Astrocyte of the cerebellum (primary cell): ENCODE measurements at regions not wholly inside any gene's neighbourhood (a gene's known extent, or its start where the extent isn't known, plus 50 kb on each side); places are given as distances from the start of the nearest gene placed in this dataset.
A peak's percentile ranks its signal among the peaks of the same experiment; 100 is the strongest.

ENCODE experiments used
- DNase-seq: peaks from one replicate; pipeline ENCODE4 v3.0.0-alpha.2; 2011; ENCODE audit warnings: low read depth
- H3K4me3 ChIP-seq: 2 replicates; pipeline ENCODE4 v1.5.1; 2011; ENCODE audit warnings: mild to moderate bottlenecking, low read depth, low read length, moderate library complexity
- CTCF ChIP-seq: IDR thresholded peaks from 2 replicates; pipeline ENCODE4 v1.5.1; 2012; ENCODE audit warnings: low read length, low read depth, moderate library complexity, mild to moderate bottlenecking; ENCODE audit errors: missing control alignments
- in situ Hi-C: cut with HindIII; loops from 2 replicates; pipeline ENCODE4 v1.10.0; 2017; ENCODE audit warnings: low sequenced_read_pairs

GRCh38 chr9:96141128-96141474 is 160.9 kb downstream of the HSD17B3 start:
- no peak overlapping the region for H3K4me3 ChIP-seq
- in situ Hi-C loops, result no loop called here
- no peak for DNase-seq
- no peak for TF ChIP-seq CTCF

GRCh38 chr9:96140296-96141127 is 161.5 kb downstream of the HSD17B3 start:
- in situ Hi-C loops, result no loop called here
- TF ChIP-seq CTCF, result peak; percentile 3
- no peak overlapping the region for H3K4me3 ChIP-seq
- DNase-seq, result no peak

GRCh38 chr9:96139592-96140295 is 162.2 kb downstream of the HSD17B3 start:
- DNase-seq, result peak; percentile 53
- in situ Hi-C loops, result no loop called here
- no peak overlapping the region for H3K4me3 ChIP-seq
- TF ChIP-seq CTCF, result no peak

GRCh38 chr9:96138616-96139015 is 163.4 kb downstream of the HSD17B3 start:
- no peak for DNase-seq
- no peak overlapping the region for H3K4me3 ChIP-seq
- TF ChIP-seq CTCF, result no peak
- in situ Hi-C loops, result no loop called here

- DNase-seq, result no peak
- no peak for TF ChIP-seq CTCF
- H3K4me3 ChIP-seq, result peak overlapping the region; percentile 15
- in situ Hi-C loops, result no loop called here
These were observed 164.1 kb downstream of the HSD17B3 start for GRCh38 chr9:96137671-96138429.

- peak overlapping the region; percentile 15 for H3K4me3 ChIP-seq
- in situ Hi-C loops, result no loop called here
- TF ChIP-seq CTCF, result no peak
- peak; percentile 53 for DNase-seq
These were observed 164.8 kb downstream of the HSD17B3 start for GRCh38 chr9:96136992-96137670.
